RPMI7951 (cell line): ENCODE measurements at regions not wholly inside any gene's neighbourhood (a gene's known extent, or its start where the extent isn't known, plus 50 kb on each side); places are given as distances from the start of the nearest gene placed in this dataset.
"Not testable (repeated sequence)": the region's sequence is repeated elsewhere in the genome, so short reads cannot be mapped to it uniquely, and the experiment has no call there.

Experiments used
- DNase-seq: peaks from one replicate; pipeline ENCODE4 v3.0.0-alpha.2; 2012; ENCODE audit warnings: low read depth

- DNase-seq, result no peak
Measured at GRCh38 chr11:37323843-37324242, 725.8 kb upstream of the RAG2 start.

- DNase-seq, result no peak
Measured at GRCh38 chr11:37322333-37323194, 724.5 kb upstream of the RAG2 start.

DNA sequence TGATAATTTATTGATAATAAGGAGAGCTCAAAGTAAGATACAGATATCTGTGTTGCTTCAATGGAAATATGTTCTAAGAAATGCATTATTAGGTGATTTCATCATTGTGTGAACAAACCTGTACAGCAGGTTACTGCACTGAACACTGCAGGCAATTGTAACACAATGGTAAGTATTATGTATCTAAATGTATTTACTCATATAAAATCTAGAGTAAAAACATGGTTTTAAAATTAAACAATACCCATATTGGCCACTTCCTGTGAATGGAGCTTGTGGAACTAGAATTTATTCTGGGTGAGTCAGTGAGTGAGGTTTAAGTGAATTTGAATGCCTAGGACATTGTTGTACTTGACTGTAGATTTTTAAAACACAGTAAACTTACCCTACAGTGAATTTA is 722.9 kb upstream of the RAG2 start:
- DNase-seq, result no peak

- DNase-seq, result no peak
Measured at GRCh38 chr11:37317803-37318202, 719.8 kb upstream of the RAG2 start.

GRCh38 chr11:37313266-37313665 is 715.2 kb upstream of the RAG2 start:
- no peak for DNase-seq

DNA sequence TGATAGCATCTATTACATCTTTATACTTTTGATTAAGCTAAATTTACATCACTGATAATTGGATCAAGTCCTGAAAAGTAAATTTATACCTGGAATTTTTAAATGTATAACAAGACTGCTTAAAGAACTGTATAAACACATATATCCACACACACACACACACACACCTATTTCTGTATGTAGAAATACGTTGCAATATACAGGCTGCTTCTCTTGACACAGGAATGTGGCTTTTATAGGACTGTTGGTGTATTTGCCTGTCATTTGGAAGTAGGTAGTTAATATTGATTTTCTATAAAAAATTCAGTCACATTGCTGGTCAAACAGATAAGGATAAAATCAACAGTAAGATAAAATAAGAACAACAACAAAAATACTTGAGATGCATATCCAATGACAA is 708.5 kb upstream of the RAG2 start:
- DNase-seq, result no peak

DNA sequence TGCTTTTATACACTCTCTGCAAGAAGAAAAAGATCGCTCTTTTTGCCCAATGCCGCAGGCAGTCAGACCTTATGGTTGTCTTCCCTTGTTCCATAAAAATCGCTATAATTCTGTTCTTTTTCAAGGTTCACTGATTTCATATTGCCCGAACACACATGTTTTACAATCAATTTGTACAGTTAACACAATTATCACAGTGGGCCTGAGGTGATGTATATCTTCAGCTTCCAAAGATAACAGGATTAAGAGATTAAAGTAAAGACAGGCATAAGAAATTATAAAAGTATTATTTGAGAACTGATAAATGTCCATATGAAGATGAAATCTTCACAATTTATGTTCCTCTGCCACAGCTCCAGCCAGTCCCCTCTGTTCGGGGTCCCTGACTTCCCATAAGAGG is 703.4 kb upstream of the RAG2 start:
- DNase-seq, result not testable (repeated sequence)

DNA sequence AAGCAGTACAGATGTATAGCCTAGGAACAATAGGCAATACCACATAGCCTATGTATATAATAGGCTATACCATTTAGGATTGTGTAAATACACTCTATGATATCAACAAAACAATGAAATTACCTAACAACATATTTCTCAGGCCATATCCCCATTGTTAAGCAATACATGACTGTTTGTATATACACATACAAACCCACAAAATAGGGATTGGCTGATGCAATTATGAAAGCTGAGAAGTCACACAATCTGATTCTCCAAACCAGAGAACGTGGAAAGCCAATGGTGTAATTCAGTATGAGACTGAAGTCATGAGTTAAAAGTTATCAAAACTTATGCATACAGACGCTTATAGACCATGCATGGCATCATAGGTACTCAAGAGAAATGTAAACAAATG is 700.1 kb upstream of the RAG2 start:
- DNase-seq, result no peak

DNA sequence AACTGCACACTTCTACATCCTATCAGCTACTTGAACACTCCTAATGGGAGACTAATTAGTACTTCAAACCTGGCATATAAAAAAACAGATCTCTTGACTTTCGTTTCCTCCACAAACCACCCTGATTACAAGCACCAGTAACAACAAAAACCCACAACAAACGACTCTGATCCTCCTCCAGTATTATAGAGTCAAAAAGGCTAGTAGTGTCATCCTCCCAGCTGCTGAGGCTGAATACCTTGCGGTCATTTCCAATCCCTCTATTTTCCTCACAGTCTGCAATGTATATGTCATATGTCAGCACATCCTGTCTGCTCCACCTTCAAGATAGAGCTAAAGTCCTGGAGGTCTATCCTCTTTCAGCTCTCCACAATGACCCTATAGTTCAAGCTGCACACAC is 688.9 kb upstream of the RAG2 start:
- no peak for DNase-seq

GRCh38 chr11:37282367-37282766 is 684.3 kb upstream of the RAG2 start:
- no peak for DNase-seq

DNA sequence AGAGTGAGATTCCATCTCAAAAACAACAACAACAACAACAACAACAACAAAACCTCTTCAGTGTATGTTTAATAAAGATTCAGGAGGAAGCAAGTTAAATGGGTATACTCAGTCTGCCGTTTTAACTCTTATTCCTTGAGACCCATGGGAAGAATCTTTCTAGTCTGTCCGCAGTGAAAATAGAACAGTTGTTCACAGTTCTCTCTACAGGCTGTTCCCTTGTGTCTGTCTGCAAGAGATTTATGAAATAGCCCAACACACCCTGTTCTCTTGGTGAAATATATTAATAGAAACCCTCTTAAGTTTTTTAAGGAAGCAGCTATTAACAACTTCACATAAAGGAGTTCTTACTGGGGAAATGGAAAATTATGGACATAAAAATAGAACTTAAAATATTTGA is 682.2 kb upstream of the RAG2 start:
- no peak for DNase-seq

- no peak for DNase-seq
Measured at GRCh38 chr11:37277896-37278465, 679.9 kb upstream of the RAG2 start.

DNA sequence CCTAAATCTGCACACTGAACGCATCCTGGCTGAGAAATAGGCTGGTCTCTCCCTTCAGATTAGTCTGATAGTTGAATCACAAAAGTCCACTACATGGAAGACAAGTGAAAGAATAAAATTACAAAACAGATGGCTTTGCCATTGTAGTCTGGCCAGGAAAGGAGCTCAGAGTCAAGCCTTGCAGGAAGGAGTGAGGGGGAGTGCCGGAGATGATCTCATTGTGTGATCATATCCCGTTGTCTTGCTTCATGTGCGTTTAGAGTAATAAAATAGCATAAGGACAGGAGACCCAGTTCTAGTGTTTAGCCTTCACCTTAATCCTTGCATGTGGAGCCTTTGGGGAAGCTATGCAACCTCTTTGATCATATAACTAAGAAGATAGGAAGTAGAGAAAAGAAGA is 666.7 kb upstream of the RAG2 start:
- no peak for DNase-seq

- no peak for DNase-seq
Measured at GRCh38 chr11:37264060-37264459, 666.0 kb upstream of the RAG2 start.

GRCh38 chr11:37263467-37263866 is 665.4 kb upstream of the RAG2 start:
- DNase-seq, result not testable (repeated sequence)

GRCh38 chr11:37259734-37260133 is 661.7 kb upstream of the RAG2 start:
- DNase-seq, result no peak

GRCh38 chr11:37248145-37248544 is 650.1 kb upstream of the RAG2 start:
- no peak for DNase-seq

DNA sequence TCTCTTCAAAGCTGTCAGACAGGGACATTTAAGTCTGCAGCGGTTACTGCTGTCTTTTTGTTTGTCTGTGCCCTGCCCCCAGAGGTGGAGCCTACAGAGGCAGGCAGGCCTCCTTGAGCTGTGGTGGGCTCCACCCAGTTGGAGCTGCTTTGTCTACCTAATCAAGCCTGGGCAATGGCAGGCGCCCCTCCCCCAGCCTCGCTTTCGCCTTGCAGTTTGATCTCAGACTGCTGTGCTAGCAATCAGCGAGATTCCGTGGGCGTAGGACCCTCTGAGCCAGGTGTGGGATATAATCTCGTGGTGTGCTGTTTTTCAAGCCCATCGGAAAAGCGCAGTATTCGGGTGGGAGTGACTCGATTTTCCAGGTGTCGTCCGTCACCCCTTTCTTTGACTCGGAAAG is 648.1 kb upstream of the RAG2 start:
- DNase-seq, result not testable (repeated sequence)

DNA sequence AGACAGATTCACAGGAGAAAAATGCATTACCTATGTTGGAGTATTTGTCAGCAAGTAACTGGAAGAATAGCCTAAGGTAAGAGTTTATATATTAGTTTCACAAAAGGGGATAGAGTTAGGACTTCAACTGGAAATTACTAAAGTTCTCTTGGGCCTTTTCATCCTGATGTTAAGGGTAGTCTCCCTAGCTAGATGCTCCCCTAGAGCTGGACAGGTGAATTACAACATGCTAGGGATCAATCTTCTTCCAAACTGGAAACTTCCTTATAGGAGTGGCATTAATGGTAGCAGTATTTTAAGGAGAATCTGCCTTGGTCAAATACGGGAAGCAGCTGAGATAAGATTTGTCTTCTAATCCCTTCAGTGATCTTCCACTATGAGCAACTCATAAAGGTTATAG is 632.8 kb upstream of the RAG2 start:
- DNase-seq, result no peak

- DNase-seq, result no peak
Measured at GRCh38 chr11:37223962-37224361, 625.9 kb upstream of the RAG2 start.

DNA sequence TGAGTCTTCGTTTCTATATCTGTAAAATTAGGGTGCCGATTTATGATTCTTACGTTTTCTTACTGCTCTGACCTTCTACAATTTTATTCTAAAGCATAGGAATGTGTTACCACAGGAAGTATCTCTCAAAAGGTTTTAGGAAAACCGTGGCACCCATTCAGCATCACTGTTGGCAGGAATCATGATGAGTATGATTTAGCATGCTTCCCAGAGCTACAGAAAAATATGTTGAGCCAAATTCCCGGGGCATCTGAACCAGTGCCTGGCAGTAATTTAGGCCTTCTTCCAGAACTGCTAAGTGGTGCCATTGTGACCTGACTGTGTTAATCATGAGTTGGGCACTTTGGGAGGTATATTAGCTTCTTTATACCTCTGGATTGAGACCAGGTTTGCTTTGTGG is 605.0 kb upstream of the RAG2 start:
- no peak for DNase-seq

DNA sequence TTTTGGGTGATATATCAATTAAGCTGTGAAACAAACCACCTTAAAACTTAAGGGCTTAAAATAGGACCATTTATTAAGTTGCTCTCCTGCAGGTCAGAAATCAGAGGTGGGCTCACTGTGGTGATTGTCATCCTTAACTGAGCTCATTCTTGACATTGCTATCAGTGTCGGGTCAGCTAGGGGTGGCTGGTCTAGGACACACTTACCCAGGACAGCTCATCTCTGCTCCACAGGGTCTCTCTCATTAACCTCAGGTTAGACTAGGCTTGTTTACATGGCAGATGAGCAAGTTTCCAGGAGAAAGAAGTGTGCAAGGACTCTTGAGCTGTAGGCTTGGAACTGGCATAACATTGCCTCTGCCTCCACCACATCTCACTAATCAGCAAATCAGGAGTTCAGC is 601.0 kb upstream of the RAG2 start:
- no peak for DNase-seq

DNA sequence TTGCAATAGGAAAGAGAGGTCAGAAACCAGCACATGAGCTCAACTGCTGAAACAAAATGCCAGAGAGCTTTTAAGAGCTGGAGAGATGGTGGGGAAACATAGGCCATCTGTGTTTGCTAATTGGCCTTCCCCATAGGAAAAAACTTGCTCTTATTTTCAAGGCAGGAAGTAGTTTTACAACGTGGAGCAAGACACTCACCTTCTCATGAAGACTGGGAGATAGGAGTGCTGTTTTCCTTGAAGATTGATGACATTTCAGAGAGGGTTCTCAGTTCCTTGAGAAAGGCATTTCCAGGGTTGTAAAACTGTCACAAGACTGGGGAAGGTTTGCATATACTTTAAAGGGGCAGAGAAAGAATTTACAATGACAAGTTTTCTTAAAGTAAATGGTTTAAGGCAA is 586.3 kb upstream of the RAG2 start:
- DNase-seq, result no peak

- no peak for DNase-seq
Measured at GRCh38 chr11:37182031-37182430, 584.0 kb upstream of the RAG2 start.
